Stimulated activated CD4-positive, alpha-beta T cell treated with anti-CD3 and anti-CD28 coated beads, Interleukin-1b, Interleukin-23, amount 100 ng/mL, for 48 hours (primary cell): ENCODE measurements at regions not wholly inside any gene's neighbourhood (a gene's known extent, or its start where the extent isn't known, plus 50 kb on each side); places are given as distances from the start of the nearest gene placed in this dataset.

Experiments
- DNase-seq: peaks from one replicate; pipeline ENCODE4 v3.0.0-alpha.2; 2020

GRCh38 chr3:72144773-72145505 lies 360.0 kb upstream of the PROK2 start:
- no peak for DNase-seq

- no peak for DNase-seq
Measured at GRCh38 chr3:72143966-72144717, 359.2 kb upstream of the PROK2 start.

DNA sequence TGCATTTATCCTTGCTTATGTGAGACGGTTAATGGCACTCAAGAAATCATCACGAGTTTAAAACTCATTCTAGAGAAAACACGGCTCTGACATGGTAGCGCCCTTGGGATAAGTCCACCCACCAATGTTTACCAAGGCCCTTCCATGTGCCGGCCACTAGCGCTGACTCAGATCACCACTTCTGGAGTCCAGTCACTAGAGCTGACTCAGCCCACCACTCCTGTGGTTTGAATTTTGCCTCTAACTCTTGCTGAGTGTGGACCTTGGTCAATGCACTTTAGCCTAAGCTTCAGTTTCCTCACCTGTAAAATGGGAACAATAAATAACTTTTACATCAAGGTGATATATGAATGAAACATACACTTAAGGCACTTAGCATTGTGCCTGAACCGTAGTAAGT lies 358.4 kb upstream of the PROK2 start:
- DNase-seq: no peak

DNA sequence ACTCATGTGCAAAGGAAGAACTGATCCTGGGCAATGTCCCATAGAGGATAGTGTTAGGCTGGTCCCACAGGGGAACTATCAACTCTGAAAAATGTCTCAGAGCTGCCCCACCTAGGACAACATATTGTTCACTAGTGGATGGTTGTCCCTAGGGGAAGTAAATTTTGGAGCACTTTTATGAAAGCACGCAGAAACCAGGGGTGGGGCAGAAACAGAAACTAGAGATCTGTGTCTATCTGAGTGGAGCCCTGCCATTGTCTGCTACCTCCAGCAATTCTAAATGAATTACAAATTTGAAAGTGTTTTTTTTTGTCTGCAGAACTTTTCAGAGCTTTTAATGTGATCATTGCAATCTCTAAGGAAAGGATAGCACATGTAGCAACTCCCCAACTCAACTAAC lies 357.1 kb upstream of the PROK2 start:
- DNase-seq: no peak

- DNase-seq: no peak
Measured at GRCh38 chr3:72141264-72141663, 356.3 kb upstream of the PROK2 start.

- DNase-seq: no peak
Measured at GRCh38 chr3:72139316-72139715, 354.4 kb upstream of the PROK2 start.

- DNase-seq: peak; percentile 72
Measured at GRCh38 chr3:72137865-72138861, 353.2 kb upstream of the PROK2 start.

GRCh38 chr3:72135636-72136035 lies 350.7 kb upstream of the PROK2 start:
- DNase-seq: no peak

GRCh38 chr3:72134989-72135451 lies 350.1 kb upstream of the PROK2 start:
- DNase-seq: no peak

DNA sequence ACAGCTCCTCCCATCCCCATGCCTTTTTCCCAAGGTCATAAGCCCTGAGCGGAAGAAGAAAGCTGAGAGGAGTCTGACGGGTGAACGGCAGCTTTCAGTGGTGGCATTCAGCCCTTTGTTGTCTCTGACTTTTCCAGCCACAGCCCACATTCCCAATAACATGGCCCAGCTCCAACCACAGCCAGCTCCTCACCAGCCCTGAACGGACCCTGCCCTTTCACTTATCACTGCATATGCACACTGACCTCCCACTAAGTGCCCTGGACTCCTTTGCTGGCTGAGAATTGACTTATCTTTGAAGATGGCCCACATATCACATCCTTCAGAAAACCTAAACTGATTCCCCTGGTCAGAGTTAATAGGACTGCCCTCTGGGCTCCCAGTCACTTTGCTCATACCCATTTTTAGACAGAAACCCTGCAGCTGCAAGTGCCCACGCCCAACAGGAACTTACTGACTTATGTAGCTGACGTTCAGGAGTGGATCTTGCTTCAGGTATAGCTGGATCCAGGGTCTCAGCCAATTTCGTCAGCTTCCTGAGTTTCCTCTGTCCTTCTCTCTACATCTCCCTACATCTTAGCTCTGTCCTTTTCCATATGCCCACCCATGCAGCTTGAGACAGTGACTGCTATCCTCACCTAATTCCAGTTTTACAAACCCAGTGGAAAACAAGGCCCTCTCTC lies 348.5 kb upstream of the PROK2 start:
- no peak for DNase-seq

- DNase-seq: no peak
Measured at GRCh38 chr3:72131899-72132298, 347.0 kb upstream of the PROK2 start.

DNA sequence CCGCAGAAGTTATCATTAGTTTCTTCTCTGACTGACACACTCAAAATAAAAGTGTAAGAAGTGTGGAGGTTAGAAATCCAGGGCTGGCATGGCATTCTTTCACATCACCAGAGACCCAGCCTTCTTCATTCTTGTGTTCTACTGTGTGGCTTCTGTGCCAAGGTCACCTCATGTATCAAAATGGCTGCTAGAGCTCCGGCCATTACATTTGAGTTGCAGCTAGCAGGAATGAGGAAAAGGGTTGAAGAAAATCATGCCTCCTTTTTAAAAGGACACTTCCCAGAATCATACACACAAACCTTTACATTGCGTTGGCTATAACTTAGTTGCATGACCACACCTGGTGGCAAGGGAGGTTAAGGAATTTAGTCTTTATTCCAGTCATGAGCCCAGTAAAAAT lies 345.6 kb upstream of the PROK2 start:
- no peak for DNase-seq

GRCh38 chr3:72129501-72130094 lies 344.6 kb upstream of the PROK2 start:
- no peak for DNase-seq

- DNase-seq: no peak
Measured at GRCh38 chr3:72128921-72129320, 344.0 kb upstream of the PROK2 start.

- DNase-seq: no peak
Measured at GRCh38 chr3:72127844-72128243, 342.9 kb upstream of the PROK2 start.

GRCh38 chr3:72127224-72127612 lies 342.3 kb upstream of the PROK2 start:
- no peak for DNase-seq

DNA sequence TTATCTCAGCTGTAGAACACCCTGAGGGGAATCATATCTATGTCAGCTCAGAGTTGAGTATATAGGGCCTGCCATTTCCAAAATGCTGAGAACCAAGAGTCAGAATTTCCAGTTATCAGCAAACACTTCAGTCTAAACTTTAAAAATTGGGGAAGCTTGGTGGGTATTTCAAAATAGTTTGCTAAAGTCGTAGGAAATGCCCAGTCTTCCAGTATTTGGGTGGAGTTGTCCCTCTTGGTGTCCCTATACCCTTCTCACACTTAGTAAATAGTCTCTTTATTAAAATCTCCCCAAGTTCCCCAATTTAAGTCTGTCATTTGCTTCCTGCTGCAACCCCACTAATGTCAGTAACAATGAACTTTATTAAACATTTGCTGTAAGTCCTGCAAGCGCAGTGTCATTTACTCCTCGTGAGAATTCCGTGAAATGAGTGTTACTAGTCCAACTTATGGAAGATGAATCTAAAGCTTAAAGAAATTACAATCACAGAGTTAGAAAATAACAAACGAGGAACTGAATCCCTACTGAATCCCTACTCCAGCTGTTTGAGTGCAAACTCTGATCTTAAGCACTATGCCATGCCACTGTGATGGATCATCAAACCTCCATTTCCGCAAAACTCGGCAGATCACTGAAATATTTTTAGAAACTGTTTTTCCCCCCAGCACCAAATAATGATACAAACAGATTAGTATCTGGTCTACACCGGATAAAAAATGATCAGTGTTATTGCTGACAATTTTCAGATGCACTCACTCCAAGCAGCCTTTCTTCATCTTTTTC lies 341.7 kb upstream of the PROK2 start:
- DNase-seq: no peak

- peak; percentile 42 for DNase-seq
Measured at GRCh38 chr3:72123908-72124441, 339.0 kb upstream of the PROK2 start.

DNA sequence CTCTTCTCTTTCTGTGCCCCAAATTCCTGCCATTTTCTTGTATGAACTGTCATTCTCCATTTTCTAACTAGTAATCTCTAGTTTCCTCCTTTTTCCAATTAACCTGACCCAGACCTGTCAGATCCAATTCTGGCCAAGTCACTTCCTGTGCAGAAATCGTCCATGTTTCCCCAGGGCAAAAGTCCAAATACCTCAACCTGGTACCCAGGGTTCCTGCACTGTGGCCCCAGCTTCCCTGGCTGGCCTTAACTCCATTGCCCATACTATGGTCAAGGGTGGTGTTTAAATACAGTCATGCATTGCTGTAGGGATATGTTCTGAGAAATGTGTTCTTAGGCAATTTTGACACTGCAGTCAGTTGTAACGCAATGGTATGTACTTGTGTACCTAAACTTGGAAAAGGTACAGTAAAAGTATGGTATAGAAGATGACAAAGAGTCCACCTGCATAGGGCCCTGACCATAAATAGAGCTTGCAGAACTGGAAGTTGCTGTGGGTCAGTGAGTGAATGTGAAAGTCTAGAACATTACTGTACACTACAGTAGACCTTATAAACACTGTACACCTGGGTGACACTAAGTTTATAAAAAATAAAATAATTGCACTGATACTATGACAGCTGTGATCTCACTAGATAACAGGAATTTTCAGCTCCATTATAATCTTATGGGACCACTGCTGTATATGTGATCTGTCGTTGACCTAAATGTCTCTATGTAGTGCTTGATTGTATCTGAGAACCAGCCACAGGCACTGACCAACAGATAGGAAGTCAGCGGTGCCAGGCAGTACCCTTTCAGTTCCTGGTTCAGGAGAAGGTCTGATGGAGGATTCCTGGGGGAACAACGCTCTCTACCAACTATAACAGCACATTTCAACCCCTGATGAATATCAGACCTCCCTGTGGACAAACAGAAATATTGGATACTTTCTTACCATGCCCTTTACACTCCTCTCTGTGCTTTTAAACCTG lies 336.1 kb upstream of the PROK2 start:
- no peak for DNase-seq

- no peak for DNase-seq
Measured at GRCh38 chr3:72120039-72120438, 335.1 kb upstream of the PROK2 start.
